Cerebellar nuclear complex (tissue), 1 donor: ENCODE measurements at regions not wholly inside any gene's neighbourhood (a gene's known extent, or its start where the extent isn't known, plus 50 kb on each side); places are given as distances from the start of the nearest gene placed in this dataset.
"Not testable (repeated sequence)": the region's sequence is repeated elsewhere in the genome, so short reads cannot be mapped to it uniquely, and the experiment has no call there.

Experiments used
- DNase-seq, 2 experiments: peaks; one replicate each; lab custom pipeline; 2025; lab: John Stamatoyannopoulos, UW

DNA sequence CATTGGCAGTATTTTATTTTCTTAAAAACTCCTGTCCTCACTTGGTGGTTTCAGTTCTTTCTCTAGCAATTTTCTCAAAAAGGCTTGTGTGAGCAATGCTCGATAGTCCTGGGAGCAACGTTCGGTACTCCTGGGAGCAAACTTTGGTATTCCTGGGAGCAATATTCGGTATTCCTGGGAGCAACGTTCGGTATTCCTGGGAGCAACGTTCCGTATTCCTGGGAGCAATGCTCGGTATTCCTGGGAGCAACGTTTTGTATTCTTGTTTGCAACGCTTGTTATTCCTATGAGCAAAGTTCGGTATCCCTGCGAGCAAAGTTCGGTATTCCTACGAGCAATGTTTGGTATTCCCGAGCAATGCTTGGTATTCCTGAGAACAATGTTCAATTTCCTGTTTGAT is 362.0 kb upstream of the ADARB2 start:
- DNase-seq = no peak

DNA sequence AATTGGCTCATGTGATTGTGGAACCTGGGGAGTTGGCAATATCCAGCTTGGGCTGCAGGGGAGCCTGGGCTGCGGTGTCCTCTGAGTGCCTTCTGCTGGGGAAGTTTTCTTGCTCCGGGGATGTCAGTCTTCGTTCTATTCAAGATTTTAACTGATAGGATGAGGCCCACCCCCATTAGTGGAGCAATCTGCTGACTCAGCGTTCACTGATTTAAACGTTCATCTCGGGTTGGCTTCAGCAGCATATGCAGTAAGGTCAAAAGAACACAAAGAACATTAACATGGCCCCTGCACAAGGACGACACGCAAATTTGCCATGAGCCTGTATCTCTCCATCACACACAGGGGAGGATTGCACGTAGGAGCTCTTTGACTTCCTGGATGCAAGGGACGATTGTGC is 360.6 kb upstream of the ADARB2 start:
- no peak for DNase-seq

DNA sequence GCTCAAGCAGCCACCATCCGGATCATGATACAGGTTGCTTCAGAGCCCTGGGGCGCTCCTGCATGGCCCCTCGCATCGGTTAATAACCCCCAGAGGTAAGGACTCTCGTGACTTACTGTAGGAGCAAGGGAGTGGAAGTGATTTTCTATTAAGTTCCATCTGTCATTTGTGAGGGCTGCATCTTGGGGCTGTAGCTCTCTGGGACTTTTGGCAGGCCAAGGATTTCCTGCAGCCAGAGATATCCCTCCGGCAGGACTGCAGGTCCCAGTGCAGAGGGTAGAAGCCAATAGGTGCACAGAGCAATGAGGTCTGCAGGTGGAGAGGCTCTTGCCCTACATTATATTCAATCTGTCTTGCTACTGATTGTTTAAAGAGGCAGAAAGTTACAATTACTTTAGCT is 356.8 kb upstream of the ADARB2 start:
- DNase-seq = no peak

DNA sequence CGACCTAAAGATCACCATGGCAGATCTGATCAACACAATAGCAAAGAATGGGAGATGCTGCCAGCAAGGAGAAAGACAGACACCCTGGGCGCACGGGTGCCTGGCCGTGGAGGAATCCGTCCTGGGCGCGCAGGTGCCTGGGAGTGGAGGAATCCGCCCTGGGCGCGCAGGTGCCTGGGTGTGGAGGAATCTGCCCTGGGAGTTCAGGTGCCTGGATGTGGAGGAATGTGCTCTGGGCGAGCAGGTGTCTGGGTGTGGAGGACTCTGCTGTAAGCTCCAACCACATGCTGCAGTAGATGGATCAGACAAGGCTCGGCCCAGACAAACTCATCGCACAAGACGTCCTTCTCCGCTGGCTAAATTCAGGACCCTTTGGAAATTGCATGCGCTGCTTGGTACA is 346.3 kb upstream of the ADARB2 start:
- DNase-seq = no peak

DNA sequence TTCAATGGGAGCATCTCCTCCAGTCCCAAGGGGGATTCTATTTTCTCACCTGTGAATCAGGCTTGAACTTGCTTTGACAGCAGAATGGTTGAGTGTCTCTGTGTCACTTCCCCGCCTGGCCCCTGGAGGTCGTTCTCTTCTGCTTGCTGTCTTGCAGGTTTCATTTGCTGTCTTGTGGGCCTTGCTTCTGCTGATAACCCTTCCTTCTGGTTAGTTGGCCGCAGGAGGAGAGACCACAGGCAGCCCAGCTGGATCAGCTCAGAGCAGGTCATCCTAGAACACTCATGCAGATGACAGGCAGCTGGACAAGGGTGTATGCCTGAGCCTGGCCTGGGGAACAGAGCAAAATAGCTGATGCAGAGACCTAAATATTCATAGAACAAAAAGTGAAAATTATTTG is 344.2 kb upstream of the ADARB2 start:
- DNase-seq = no peak

DNA sequence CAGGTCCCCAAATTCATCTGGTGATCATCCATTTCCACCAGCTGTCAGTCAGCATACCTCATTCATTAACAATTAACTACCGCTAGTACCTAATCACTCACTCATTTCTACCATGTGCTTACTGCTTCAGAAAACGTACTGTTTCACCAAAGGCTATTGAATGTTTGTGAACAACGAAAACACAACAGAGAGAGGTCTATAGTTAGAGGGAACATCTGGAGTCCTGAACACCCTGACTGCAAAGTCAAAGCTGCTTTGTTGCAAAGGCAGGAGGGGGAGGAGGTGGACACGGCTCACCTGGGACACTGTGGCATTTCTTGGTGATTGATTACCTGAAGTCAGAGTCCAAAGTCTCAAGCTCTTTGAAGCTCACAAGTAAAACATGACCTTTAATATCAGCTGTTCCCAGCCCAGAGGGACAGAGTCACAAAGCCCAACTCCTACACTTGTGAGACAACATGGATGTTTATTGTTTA is 342.3 kb upstream of the ADARB2 start:
- no peak for DNase-seq

DNA sequence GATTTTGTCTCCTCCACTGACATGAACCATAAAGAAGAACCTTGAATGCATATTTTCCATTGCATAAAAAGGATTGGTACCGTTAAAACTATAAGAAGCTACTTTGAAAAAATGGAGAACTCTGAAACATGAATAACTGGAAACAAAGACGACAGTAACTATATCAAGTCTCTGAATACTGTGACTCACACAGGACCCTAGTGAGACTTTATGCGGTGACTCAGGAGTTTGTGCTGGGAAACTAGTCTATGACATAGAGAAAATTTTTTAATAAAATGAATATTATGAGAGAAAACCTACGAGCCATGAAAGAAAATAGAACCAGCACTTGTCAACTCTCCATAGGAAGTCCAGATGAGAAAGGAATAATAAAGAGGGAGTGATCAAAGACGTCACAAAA is 339.9 kb upstream of the ADARB2 start:
- no peak for DNase-seq

DNA sequence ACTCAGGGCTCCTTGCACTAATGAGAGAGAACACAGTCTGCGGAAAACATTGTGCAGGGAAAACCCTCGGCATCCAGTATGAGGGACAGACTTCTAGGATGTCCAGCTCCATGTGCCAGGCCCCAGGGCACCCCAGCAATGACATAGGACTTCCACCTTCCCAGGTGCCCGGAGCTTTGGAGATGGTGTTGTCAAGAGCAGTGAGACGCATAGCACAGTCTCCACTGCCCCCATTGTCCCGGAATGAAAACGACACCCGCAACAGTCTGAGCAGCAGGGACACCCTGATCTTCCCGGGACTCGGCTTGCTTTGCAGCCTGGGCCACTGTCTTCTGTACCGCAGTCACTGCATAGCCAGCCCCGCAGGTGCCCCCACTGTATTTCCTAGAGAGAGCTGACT is 339.2 kb upstream of the ADARB2 start:
- no peak for DNase-seq

DNA sequence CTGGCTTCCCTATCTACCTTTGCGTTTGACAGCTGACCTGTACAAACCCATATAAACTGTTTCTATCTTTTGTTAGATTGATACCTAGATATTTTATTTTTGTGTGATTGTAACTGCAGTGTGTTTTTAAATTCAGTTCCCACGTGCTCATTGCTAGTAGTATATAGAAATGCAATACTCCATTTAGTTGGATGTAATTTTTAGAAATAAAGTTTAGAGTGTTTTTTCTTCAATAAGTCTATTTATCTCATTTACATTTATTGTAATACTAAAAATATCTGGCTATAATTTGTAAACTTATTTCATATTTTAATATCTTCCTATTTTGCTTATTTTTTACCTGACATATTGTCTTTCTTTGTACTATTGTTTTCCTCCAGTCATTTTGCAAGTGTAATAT is 329.7 kb upstream of the ADARB2 start:
- no peak for DNase-seq

DNA sequence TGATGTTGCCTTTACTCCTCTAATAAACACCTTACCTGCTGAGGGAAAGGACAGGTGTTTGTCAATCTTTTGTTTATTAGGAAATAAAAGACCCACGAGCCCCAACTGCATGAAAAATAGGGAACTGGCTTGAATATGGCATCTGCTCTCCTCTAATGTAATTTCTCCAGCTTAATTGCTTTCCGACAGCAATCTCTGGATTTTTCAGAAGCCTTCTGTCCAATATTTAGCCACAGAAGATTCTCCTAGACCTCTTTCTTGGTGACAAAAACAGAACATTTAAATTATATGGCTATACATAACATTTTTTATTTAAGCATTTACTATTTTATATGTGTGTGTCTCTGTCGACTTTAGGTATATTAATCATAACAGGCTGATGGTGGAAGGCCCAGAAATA is 317.4 kb upstream of the ADARB2 start:
- DNase-seq = no peak

DNA sequence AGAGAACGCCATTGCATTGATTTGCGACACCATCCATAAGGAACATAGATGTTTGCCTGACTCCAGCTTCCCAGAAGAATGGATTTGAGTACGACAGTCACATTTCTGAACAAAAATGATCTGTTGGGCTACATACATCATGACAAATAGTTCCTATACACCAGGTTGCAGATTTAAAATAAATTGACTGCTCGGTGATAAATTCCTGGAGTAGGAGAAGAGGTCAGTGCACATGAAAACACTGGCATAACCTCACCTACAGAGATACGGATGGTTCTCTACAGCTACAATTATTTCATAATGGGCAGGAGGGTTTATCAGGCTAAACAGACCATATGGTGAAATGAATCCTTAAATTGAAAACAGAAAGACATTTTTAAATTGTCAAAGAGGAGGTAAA is 316.5 kb upstream of the ADARB2 start:
- DNase-seq = no peak

DNA sequence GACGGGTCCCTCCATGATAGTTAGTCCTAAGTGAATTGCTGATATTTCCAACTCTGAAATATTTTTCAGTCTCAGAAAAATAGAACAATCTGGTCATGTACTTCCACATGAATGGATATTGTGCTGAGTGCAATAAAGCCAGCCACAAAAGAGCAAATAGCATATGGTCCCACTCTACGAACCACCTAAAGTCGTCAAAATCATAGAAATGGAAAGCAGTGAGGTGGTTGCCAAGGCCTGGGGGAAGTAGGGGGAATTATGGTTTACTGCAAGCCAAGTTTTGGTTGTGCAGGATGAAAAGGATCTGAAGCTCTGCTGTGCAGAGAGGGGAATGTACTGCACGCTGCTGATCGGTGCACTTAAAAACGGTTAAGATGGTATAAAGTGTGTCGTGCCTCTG is 313.8 kb upstream of the ADARB2 start:
- DNase-seq = no peak

DNA sequence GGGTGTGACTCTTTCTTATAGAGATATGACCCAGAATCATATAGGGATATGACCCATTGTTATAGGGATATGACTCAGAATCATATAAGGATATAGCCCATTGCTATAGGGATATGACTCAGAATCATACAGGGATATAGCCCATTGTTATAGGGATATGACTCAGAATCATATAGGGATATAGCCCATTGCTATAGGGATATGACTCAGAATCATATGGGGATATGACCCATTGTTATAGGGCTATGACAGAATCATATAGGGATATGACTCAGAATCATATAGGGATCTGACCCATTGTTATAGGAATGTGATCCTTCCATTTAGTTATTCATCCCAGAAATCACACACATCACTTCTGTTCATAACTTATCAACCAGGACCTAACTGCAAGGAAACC is 312.2 kb upstream of the ADARB2 start:
- DNase-seq = no peak

DNA sequence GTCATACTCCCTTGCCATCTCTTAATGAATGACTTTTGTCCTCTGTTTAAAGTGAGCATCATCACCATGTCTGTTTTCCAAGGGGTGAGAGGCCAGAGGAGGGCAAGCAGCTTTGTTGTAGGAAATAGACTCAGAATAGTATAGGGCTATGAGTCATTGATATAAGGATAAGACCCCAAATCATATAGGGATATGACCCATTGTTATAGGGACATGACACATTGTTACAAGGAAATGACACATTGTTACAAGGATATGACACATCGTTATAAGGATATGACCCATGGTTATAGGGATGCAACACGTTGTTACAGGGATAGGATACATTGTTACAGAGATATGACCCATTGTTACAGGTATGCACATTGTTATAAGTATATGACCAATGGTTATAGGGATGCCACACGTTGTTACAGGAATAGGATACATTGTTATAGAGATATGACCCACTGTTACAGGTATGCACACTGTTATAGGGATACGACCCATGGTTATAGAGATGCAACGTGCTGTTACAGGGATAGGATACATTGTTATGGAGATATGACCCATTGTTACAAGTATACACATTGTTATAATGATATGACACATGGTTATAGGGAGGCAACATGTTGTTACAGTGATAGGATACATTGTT is 311.1 kb upstream of the ADARB2 start:
- no peak for DNase-seq

DNA sequence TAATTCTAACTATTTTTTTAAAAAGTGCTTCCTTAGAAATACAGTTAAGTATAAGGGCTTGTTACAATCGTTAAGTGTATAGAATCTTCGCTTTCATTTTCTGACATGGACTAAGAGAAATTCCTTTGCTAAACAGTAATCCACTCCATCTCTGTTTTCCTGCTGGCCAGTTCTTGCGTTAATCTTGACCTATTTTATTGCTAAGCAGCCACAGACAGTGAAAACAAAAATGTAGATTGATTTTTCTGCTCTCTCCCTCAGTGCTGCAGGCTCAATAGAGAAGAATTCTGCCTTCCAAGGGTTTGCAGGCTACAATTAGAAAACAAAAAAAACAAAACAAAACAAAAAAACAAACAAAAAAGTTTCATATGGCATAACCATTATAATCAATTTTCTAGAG is 310.4 kb upstream of the ADARB2 start:
- no peak for DNase-seq

DNA sequence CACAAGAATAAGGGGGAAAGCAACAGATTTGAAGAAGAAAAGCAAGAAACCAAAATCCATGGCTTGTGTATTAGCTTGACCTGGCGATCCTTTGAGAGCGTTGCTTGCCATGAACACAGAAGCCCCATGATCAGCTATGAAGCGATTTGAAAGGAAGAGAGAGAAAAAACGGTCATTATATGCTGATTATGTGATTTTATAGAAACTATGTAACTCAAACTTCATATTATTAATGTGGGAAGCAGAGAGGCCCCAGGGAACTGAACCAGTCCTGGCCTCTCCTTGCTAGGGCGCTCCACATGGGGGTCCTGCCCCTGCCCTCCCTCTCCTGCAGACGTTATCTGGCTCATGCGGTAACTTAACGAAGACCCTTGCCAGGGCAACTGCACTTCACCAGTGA is 306.1 kb upstream of the ADARB2 start:
- DNase-seq = no peak

DNA sequence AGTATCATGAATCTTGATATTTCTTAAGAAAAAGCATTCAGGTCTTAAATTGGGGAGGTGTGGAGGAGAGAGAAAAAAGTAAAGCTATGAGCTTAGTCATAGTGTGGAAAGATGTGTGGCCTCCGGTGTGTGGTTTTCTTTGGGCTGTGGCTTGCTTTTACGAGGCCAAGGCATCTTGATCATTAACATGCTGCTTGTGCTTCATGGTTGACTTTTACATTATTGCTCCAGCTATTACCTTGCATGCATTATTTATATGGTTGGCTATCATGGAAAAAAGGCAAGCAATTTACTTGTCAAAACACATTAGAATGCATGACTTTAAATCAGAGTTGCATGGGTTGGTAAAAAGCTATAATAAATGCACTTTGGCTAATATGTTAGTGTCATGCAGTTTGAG is 300.7 kb upstream of the ADARB2 start:
- DNase-seq = no peak

DNA sequence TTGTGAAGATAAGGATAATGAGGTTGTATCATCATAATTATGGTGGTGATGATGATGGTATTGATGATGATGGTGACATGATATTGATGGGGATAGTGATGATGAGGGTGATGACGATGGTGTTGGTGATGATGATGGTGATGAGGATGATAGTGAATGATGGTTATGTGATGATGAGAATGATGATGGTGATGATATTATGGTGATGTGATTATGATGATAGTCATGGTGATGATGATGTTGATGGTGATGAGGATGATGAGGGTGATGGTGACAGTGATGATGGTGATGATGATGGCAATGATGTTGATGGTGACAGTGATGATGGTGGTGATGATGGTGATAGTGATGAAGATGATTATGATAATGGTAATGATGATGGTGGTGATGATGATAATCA is 299.9 kb upstream of the ADARB2 start:
- DNase-seq = no peak

DNA sequence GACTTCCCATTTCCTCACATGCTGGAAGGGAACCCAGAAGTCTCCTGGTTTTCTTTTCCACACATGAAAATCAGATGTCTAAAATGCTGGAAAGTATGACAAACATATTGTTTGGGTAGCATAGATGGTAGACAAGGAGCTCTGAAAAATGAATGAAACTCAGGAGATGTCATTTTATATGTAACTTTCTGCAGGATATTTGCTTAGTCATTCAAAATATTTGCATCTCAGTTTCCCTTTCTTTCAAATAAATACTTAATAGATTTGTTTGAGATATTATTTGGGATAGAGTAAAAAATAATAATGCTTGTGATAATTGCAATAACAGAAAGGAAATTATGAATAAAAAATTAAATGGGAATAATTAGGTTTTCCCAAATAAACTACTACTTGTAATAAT is 298.9 kb upstream of the ADARB2 start:
- no peak for DNase-seq

DNA sequence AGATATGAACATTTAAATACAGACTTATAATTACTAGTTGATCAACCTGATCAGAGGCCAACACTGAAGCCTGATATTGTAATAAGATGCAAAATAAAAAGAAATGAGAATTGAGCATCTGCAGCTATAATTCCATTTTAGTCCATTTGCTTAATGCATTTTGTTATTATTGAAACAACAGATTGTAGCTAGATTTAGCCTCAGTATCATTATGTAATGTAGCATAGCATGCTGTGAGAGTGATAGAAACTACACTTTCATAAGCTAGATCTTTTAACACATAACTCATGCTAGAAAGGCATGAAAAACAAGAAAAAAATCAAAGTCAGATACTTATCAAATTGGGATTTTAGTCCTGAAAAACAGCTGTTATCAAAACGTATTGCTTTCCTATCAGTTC is 292.7 kb upstream of the ADARB2 start:
- no peak for DNase-seq

DNA sequence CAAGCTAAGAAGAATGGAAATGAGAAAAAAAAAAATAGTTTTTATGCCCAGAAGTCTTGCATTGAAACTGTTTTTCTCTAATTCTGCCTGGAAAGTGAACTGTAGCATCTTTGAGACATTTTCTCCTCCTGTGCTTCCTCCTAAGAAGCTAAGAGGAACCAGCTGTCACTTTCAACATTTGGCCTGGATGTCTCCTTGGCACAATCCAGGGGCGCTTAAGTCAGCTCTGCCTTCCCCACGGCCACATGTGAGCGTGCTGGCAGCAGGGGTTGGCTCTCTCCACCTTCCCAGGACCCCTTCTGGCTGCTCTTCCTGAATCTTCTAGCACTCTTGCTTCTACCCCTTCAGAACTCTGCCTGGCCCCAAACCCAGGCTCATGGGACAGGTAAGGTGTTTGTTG is 289.6 kb upstream of the ADARB2 start:
- DNase-seq = no peak

DNA sequence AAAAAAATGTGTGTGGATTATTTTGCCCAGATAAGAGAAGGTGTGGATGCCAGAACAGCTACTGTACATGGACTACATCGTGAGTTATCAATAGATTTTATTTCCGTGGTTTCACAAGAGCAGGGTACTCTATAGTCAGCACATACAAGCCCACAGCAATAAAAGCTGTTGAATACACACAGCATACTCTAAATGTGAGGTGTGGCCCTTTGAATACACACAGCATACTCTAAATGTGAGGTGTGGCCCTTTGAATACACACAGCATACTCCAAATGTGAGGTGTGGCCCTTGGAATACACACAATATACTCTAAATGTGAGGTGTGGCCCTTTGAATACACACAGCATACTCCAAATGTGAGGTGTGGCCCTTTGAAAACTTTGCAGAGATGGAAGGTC is 287.4 kb upstream of the ADARB2 start:
- not testable (repeated sequence) for DNase-seq

DNA sequence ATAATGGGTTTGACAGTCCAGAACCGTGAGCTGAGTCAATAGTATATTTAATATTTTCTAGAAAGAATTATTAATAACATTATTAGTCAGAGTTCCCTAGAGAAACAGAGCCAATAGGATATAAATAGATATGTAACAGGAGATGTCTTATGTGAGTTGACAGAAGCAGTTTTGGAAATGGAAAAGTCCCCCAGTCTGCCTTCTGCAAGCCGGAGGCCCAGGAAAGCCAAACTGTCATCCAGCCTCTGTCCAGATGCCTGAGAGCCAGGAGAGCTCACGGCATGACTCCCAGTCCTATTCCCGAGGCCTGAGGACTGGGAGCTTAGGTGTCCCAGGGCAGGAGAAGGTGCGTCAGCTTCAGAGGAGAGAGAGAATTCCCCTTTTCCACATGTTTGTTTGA is 286.4 kb upstream of the ADARB2 start:
- DNase-seq = no peak

DNA sequence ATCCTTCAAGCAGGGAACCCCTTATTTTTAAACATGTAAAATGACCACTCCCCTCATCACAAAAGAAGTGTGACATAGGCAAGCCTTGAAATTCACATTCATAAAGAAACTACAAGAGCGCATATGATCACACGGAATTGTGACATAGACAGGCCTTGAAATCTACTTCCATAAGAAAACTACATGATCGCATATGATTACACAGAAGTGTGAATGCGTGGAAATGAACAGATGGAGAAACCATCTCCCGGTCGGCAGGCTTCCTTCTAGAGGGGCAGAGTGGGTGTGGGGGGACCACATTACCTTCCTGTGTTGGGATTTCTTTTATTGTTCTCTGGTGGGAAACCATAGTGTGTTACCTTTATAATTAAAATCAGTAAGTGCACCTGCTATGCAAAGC is 285.1 kb upstream of the ADARB2 start:
- no peak for DNase-seq

DNA sequence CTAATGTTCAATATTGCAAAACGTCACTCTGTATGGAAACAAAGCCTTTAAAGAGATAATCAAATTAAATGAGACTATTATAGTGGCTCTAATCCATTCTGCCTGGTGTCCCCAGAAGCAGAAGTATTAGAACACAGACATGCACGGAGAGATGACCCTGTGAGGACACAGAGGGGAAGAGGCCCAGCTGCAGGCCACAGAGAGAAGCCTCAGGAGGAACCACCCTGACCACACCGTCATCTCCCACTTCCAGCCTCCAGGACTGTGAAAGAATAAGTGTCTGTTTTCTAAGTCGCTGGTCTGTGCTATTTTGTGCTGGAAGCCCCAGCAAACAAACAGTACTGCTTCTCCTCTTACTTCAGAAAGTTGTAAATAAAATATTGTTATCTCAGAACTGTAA is 283.5 kb upstream of the ADARB2 start:
- no peak for DNase-seq
